ENCODE measurements at regions not wholly inside any gene's neighbourhood (a gene's known extent, or its start where the extent isn't known, plus 50 kb on each side); places are given as distances from the start of the nearest gene placed in this dataset.

DNA sequence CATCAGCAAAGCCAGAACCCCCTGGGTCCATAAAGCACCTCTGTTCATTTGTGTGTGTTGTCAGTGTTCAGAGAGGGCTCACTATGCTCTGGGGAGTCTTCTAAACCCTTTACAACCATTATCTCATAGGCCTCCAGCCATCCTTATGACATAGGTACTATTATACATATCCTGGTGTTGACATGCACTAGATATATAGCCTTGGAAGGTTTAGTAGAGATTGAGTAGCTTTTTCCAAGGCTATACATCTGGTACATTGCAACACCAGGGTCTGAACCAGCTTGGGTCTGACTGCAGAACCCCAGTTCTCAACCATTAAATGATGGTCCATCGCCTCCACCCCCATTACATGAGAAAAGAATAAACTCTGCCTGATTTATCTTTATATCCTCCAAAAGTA is 253.6 kb upstream of the MKLN1 start:
- H3K4me2 ChIP-seq (ENCODE audit: insufficient read depth, low read length): no peak overlapping the region
- no peaks in the 10 kb centered on the region; the same call in 1 of the 2 replicates for H3K79me2 ChIP-seq (ENCODE audit: insufficient read depth, low read length)
- H3K4me1 ChIP-seq (ENCODE audit: insufficient read depth, low read length): peaks cover 20% of the 10 kb centered on the region
- H3K9me3 ChIP-seq (ENCODE audit: insufficient read depth, low read length, severe bottlenecking): no peaks in the 10 kb centered on the region
- no peaks in the 10 kb centered on the region for H3K27me3 ChIP-seq (ENCODE audit: insufficient read depth, low read length, poor library complexity)
- H2AFZ ChIP-seq (ENCODE audit: low read depth, low read length): no peak overlapping the region
- H4K20me1 ChIP-seq (ENCODE audit: insufficient read depth, low read length): no peaks in the 10 kb centered on the region
- DNase-seq: no peak
- H3K9ac ChIP-seq (ENCODE audit: low read depth, low read length): no peak overlapping the region
- H3K4me3 ChIP-seq (ENCODE audit: low read depth in 1 of 2, low read length in 2 of 2): no peak overlapping the region
- no peak for ATAC-seq (ENCODE audit: insufficient read depth, low read depth)
- H3K36me3 ChIP-seq (ENCODE audit: insufficient read depth, low read length): no peaks in the 10 kb centered on the region
- no peak overlapping the region for H3K27ac ChIP-seq (ENCODE audit: low read length)
- no peak for TF ChIP-seq EZH2 (IDR thresholded peaks at IDR 0.05; ENCODE audit: borderline replicate concordance, low read depth, low read length, severe bottlenecking)
- TF ChIP-seq, protein P1, sequence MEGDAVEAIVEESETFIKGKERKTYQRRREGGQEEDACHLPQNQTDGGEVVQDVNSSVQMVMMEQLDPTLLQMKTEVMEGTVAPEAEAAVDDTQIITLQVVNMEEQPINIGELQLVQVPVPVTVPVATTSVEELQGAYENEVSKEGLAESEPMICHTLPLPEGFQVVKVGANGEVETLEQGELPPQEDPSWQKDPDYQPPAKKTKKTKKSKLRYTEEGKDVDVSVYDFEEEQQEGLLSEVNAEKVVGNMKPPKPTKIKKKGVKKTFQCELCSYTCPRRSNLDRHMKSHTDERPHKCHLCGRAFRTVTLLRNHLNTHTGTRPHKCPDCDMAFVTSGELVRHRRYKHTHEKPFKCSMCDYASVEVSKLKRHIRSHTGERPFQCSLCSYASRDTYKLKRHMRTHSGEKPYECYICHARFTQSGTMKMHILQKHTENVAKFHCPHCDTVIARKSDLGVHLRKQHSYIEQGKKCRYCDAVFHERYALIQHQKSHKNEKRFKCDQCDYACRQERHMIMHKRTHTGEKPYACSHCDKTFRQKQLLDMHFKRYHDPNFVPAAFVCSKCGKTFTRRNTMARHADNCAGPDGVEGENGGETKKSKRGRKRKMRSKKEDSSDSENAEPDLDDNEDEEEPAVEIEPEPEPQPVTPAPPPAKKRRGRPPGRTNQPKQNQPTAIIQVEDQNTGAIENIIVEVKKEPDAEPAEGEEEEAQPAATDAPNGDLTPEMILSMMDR (IDR thresholded peaks at IDR 0.05; ENCODE audit: borderline replicate concordance, extremely low read depth, low read length, poor library complexity, severe bottlenecking): no peak

DNA sequence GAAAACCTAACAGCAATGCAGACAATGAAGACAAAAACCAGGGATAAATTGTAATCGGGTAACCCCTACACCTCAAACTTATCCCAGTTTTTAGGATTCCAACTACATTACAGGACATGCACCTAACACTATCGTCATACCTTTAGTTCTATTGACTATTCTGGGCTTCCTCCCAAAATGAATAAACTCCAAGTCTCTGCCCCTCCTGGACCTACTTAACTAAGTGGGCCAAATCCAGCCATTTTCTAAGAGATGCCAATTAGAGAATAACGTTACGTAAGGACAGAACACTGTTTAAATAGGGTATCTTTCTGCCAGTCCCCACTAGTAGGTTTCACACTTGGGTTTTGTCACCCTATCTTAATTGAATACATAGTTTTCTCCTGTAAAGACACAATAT is 253.1 kb upstream of the MKLN1 start:
- no peak overlapping the region for H3K9ac ChIP-seq (ENCODE audit: low read depth, low read length)
- no peaks in the 10 kb centered on the region for H3K27me3 ChIP-seq (ENCODE audit: insufficient read depth, low read length, poor library complexity)
- 0 out of 2 replicates have a peak, but pooled peaks cover 2% of the 10 kb centered on the region for H3K36me3 ChIP-seq (ENCODE audit: insufficient read depth, low read length)
- no peak overlapping the region for H3K4me3 ChIP-seq (ENCODE audit: low read depth in 1 of 2, low read length in 2 of 2)
- H3K79me2 ChIP-seq (ENCODE audit: insufficient read depth, low read length): no peaks in the 10 kb centered on the region; the same call in 1 of the 2 replicates
- DNase-seq (no peak), ATAC-seq (ENCODE audit: insufficient read depth, low read depth) (no peak)
- no peak overlapping the region for H3K27ac ChIP-seq (ENCODE audit: low read length)
- H3K4me2 ChIP-seq (ENCODE audit: insufficient read depth, low read length): no peak overlapping the region
- peaks cover 14% of the 10 kb centered on the region for H3K4me1 ChIP-seq (ENCODE audit: insufficient read depth, low read length)
- no peak overlapping the region for H2AFZ ChIP-seq (ENCODE audit: low read depth, low read length)
- no peaks in the 10 kb centered on the region for H3K9me3 ChIP-seq (ENCODE audit: insufficient read depth, low read length, severe bottlenecking)
- 0 out of 2 replicates have a peak, but pooled peaks cover under 1% of the 10 kb centered on the region for H4K20me1 ChIP-seq (ENCODE audit: insufficient read depth, low read length)
- no peak for TF ChIP-seq EZH2 (IDR thresholded peaks at IDR 0.05; ENCODE audit: borderline replicate concordance, low read depth, low read length, severe bottlenecking)
- TF ChIP-seq, protein P1 (IDR thresholded peaks at IDR 0.05; ENCODE audit: borderline replicate concordance, extremely low read depth, low read length, poor library complexity, severe bottlenecking): no peak

DNA sequence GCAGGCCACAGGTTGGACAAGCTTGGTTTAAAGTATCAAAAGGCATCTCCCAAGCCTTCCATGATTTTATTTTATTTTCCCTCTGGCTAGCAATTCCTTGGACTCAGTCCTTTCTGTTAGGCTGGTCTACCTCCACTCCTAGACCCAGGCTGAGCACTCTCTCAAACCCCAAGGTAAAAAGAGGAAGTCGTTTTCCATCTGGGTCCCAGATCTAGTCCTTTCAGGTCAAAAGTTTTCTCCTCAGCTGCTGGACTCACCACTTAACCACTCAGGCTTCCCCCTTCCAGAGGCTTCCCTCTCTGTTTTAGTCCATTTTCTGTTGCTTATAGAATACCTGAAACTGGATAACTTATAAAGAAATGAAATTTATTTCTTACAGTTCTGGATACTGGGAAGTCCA is 252.3 kb upstream of the MKLN1 start:
- Histone ChIP-seq H3K4me1 (ENCODE audit: insufficient read depth, low read length) (peaks cover 12% of the 10 kb centered on the region), H3K9me3 (ENCODE audit: insufficient read depth, low read length, severe bottlenecking) (no peaks in the 10 kb centered on the region), H3K4me3 (ENCODE audit: low read depth in 1 of 2, low read length in 2 of 2) (no peak overlapping the region), H4K20me1 (ENCODE audit: insufficient read depth, low read length) (0 out of 2 replicates have a peak, but pooled peaks cover 4% of the 10 kb centered on the region), H3K27ac (ENCODE audit: low read length) (no peak overlapping the region), H3K4me2 (ENCODE audit: insufficient read depth, low read length) (no peak overlapping the region), H2AFZ (ENCODE audit: low read depth, low read length) (no peak overlapping the region), H3K9ac (ENCODE audit: low read depth, low read length) (no peak overlapping the region), H3K79me2 (ENCODE audit: insufficient read depth, low read length) (peaks cover 5% of the 10 kb centered on the region), H3K27me3 (ENCODE audit: insufficient read depth, low read length, poor library complexity) (no peaks in the 10 kb centered on the region), H3K36me3 (ENCODE audit: insufficient read depth, low read length) (0 out of 2 replicates have a peak, but pooled peaks cover 3% of the 10 kb centered on the region)
- no peak for DNase-seq
- ATAC-seq (ENCODE audit: insufficient read depth, low read depth): no peak
- TF ChIP-seq, protein P1 (IDR thresholded peaks at IDR 0.05; ENCODE audit: borderline replicate concordance, extremely low read depth, low read length, poor library complexity, severe bottlenecking): no peak
- TF ChIP-seq EZH2 (IDR thresholded peaks at IDR 0.05; ENCODE audit: borderline replicate concordance, low read depth, low read length, severe bottlenecking): no peak
